NCI-H774 (cell line): ENCODE measurements at regions not wholly inside any gene's neighbourhood (a gene's known extent, or its start where the extent isn't known, plus 50 kb on each side); places are given as distances from the start of the nearest gene placed in this dataset.
A peak's percentile ranks its signal among the peaks of the same experiment; 100 is the strongest.
"Not testable (repeated sequence)": the region's sequence is repeated elsewhere in the genome, so short reads cannot be mapped to it uniquely, and the experiment has no call there.

Source experiments
- DNase-seq: peaks from one replicate; lab custom pipeline; 2025; lab: John Stamatoyannopoulos, UW

DNA sequence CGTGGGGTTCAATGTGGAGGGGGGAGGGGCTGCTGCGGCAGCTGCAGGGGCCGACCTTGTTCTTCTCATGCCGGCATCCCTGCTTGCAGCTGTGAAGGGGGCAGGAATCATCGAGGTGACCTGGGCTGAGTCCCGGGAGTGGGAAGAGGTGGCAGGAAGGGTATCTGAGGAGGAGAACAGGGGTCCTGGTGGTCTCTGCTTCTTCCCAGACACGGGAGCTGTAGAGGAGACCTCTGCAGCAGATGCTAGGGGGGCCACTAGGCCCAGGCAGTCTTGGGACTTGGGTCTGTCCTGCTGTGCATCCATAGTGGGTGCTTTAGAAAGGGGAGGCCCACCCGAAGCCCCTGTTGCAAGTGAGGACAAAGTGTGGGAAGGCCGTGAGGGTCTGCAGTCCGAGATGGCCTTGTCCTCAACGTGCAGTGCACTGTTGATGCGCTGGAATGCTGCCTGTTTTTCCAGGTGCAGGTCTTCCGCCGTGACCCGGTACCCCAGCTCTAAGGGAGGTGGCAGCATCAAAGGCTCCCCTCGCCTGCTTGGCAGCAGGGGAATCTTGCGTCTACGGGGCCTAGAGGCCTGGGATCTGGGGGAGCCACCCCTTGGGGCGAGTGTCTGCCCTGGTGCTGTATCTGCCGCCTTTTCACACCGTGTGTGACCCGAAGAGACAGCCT, 1370.0 kb downstream of the CDH12 start:
- DNase-seq, result not testable (repeated sequence)

DNA sequence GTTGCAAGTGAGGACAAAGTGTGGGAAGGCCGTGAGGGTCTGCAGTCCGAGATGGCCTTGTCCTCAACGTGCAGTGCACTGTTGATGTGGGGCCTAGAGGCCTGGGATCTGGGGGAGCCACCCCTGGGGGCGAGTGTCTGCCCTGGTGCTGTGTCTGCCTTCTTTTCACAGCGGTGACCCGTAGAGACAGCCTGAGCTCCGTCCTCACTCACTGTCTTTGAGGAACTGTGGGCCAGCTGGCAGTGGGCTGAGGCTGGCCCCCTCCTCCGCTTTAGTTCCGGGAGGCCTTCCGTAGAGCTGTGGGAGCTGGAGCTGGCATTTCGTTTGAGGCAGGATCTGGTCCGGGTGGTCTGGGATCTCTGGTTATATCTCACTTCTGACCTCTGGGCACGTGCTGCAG, 1370.6 kb downstream of the CDH12 start:
- DNase-seq, result not testable (repeated sequence)

DNA sequence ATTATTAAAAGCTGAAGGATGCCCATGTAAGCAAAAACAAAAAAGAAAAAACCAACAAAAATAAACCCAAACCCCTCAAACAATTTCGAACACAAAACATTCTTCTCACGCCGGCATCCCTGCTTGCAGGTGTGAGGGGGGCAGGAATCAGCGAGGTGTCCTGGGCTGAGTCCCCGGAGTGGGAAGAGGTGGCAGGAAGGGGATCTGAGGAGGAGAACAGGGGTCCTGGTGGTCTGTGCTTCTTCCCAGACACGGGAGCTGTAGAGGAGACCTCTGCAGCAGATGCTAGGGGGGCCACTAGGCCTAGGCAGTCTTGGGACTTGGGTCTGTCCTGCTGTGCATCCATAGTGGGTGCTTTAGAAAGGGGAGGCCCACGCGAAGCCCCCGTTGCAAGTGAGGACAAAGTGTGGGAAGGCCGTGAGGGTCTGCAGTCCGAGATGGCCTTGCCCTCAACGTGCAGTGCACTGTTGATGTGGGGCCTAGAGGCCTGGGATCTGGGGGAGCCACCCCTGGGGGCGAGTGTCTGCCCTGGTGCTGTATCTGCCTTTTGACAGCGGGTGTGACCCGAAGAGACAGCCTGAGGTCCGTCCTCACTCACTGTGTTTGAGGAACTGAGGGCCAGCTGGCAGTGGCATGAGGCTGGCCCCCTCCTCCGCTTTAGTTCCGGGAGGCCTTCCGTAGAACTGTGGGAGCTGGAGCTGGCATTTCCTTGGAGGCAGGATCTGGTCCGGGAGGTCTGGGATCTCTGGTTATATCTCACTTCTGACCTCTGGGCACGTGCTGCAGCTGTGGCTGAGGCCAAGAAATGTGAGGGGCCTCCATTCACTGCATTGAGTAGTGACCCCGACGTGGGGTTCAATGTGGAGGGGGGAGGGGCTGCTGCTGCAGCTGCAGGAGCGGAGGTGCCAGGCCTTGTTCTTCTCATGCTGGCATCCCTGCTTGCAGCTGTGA, 1371.5 kb downstream of the CDH12 start:
- DNase-seq, result not testable (repeated sequence)

DNA sequence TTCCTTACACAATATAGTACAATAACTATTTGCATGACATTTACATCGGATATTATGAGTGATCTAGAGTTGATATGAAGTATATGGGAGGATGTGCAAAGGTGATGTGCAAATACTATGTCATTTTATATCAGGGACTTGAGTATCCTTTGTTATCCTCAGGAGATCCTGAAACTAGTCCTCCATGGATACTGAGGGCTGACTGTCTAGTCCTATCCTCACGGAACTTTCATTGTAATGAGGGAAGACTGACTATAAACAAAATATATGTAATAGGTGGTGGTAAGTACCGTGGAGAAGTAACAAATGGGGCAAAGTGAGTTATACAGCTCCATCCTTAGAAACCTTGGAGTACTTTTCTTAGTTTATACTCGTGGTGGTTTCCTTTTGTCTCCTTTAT, 1373.1 kb downstream of the CDH12 start:
- not testable (repeated sequence) for DNase-seq

DNA sequence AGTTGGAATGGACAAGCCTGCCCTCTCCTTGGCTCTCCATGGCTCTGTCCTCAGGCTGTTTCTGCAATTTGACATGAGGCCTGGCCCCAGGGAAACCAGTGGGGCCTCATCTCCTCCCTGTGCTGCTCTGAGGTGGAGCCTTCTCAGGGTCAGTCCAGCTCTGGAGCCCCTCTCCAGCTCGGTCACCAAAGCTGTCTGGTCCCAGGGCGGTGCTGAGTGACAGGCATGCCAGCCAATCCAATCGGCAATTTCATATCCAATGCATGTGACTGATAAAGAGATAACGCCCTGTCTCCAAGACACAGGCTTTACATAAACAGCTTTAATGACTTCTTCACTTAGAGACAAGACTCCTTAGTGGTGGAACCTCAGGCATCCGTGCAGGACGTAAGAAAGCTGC, 1379.2 kb downstream of the CDH12 start:
- not testable (repeated sequence) for DNase-seq

DNA sequence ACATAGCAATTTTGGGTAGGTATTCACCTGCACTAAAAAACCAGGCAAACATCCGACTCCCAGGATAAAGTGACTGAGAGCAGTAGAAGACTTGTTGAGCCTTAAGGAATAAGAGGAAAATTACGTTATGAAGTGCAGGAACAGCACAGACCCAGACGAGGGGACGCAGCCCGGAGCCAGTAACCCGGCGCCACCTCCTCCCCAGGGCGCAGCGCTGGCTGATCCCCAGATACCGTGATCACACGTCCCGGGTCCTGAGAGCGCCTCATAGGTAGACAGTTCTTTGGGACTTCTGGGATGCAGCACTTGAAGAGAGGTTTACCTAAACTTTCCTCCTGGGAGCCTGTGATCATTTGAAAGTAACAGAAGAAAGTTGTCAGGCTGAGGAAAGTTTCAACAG, 1379.7 kb downstream of the CDH12 start:
- not testable (repeated sequence) for DNase-seq

DNA sequence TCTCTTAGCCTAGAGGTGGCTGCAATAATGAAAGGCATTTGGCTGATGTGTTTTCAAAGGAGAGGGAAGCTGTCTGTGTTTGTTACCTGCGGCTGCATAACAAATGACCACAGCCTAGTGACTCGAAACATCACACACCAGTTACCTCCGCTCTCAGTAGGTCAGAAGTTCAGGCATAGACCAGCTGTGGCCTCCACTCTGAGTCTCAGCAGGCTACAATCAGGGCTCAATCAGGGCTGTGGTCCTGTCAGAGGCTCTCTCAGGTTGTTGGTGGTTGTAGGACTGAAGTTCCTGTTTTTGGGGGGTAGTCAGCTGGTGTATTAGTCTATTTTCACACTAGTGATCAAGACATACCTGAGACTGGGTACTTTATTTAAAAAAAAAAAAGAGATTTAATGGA, 1381.5 kb downstream of the CDH12 start:
- DNase-seq, result not testable (repeated sequence)

DNA sequence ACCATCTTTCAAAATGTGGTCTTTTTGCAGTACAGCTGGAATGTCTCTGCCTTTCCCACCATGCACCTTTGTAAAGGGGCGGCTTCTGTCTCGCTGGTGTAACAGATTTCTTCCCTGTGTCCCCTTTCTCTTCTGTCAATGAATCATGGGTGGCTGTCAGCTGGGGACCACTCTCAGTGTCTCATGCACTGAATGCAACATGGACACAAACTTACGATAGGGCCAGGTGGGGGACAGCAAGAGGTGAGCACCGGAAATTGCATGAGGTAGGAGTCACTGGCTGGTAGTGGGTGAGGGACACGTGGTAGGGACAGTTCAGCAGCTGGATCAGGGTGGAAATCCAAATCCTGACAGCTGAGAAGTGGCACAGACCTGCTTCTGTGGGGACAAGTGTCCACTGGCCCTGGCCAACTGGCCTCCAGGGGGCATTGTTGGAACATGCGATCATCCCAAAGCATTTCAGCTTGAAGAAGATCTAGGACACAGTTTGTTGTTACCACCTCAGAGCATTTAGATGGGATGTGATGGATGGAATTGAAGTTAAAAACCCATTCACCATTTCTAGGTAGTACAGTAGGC, 1383.5 kb downstream of the CDH12 start:
- peak; percentile 27 for DNase-seq

DNA sequence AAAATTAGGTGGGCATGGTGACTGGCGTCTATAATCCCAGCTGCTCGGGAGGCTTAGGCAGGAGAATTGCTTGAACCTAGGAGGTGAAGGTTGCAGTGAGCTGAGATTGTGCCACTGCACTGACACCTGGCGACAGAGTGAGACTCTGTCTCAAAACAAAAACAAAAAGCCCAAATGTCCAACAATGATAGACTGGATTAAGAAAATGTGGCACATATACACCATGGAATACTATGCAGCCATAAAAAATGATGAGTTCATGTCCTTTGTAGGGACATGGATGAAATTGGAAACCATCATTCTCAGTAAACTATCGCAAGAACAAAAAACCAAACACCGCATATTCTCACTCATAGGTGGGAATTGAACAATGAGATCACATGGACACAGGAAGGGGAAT, 1385.6 kb downstream of the CDH12 start:
- DNase-seq, result not testable (repeated sequence)

DNA sequence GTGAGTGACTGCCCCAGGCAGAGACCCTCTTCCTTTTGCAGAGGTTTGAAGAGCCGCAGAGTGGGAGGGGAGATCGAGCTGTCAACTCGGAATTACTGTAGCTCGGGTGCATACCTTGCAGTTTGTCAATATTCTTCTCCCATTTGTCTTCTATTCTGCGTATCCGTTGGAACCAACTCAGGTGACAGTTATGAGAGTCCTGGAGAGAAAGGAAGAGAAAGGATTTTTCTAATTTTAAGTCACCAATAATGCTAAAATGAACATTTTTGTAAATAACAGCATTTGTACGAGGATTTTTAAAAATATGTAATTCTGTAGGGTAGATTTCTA, 1393.4 kb downstream of the CDH12 start:
- DNase-seq, result not testable (repeated sequence)

DNA sequence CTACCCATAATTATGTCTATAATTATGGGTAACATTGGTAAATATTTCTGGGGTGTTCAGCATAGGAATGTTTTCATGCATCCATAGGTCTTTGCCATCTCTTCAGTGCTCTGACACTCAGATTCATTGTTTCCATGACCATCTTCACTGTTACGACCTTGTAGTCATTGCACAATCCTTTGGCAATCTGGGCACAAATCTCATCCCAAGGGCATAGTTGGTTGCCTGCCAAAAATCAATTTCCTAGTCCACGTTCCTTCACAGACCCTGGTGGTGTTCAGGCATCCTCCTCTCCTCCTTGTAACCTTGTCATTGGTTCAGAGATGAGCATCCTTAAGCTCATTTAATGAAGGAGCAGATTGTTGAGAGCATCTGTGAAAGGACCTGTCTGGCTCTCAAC, 1400.7 kb downstream of the CDH12 start:
- no peak for DNase-seq

DNA sequence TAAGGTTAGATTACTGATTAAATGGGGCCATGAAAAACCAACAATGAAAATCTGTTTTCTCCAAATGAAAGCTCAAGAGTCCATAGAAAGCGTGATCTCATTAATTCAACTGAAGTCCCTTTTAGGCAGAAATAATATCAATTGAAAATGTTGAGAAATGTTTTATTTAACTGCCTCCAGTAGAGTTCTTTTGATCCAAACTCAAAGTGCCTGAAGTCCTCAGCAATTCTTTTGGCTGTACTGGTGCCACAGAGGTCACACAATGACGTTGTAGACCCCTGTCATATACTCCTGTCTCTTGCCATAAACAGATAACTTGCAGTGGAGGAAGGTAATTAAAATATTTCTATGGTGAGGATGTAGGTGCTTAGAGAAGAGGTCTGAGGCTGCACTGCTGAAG, 1420.5 kb downstream of the CDH12 start:
- DNase-seq, result no peak

DNA sequence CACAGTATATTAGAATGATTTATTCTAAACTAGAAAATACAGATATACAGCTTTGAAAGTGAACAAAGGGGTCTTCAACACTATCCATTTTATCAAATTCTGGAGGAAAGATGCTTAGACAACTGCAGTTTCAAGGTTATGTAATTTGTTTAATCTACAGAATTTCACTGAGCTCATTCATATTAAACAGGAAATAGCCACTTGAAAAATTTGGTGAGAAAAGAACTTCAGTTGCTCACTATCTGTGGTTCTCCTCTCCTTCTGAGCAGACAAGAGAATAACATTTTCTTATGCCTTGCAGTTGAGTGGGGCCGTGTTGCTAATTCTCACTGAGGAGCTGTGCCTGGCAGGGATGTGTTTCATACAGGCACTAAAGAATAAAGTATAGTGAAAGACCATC, 1428.2 kb downstream of the CDH12 start:
- DNase-seq, result no peak

DNA sequence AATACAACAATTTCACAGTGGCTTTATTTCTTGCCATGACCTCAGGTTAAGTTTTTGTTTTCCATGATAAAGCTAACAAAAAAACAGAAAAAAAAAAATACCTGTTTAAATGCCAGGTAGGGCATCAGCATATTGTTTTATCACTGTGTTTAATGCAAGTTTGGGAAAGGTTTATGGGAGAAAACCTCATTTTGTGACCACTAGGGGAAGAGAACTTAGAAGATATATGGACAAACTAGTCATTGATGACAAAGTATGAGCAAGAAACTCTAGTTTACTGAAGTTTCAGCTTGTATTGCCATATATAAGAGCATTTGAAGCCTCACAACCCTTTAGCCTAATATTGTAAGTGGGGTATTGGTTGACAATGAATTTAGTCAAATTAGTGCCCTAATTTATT, 1431.4 kb upstream of the CDH18 start:
- DNase-seq, result no peak

DNA sequence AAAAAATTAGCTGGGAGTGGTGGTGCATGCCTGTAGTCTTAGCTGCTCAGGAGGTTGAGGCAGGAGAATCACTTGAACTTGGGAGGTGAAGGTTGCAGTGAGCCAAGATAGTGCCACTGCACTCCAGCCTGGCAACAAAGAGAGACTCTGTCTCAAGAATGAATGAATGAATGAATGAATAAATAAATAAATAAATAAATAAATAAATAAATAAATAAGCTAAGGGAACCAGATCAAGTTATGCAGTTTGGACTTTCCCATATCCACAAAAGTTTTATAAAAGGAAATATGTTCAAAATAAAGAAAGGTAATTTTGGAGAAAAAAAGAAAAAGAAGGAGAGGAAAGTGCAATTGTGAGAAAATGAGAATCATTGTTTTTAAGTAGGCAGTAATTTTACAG, 1414.1 kb upstream of the CDH18 start:
- DNase-seq, result not testable (repeated sequence)

DNA sequence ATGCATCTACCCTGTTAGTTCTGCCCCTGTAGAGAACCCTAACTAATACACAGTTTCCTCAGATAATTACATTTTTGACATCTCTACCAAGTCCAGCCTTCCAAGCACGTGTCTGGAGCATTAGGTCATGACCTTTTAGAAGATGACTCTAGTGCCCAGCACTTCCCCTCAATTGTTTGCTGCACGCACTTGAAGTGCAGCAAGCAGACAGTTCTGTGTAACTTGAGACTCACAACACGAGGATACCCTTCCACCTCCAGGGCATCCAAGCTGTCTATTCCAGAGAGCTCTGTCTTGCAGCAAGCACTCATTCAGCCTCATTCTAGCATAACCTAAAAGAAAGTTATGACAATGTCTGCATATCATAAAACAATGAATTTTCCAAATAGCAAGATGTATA, 1410.5 kb upstream of the CDH18 start:
- DNase-seq, result no peak

DNA sequence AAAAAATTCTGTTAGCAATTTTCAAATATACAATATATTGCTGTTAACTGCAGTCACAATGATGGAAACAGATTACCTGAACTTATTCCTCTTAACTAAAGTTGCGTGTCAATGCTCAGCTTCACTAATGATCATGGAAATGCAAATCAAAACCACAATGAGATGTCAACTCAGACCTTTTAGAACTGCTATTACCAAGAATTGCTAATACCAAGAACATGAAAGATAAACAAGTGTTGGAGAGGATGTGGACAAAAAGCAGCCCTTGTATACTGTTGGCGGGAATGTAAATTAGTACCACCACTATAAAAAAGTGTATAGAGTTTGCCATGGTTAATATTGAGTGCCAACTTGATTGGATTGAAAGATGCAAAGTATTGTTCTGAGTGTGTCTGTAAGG, 1409.7 kb upstream of the CDH18 start:
- DNase-seq, result no peak

DNA sequence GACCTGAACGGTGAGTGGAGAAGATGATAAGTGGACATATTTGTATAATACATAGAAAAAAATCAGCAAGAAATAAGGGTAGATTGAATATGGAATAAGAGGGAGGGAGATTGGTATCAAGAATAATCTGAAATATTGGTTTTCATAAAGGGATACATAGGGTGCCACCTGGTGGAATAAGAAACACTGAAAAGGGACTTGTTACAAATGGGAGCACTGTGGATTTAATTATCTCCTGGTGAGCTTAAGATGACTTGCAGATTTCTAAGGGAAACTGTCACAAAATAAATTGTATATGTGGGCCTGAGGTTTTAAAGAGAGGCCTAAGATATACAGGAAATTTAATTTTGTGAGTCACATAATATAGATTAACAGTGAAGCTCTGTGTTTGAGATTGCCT, 1403.5 kb upstream of the CDH18 start:
- DNase-seq, result no peak

DNA sequence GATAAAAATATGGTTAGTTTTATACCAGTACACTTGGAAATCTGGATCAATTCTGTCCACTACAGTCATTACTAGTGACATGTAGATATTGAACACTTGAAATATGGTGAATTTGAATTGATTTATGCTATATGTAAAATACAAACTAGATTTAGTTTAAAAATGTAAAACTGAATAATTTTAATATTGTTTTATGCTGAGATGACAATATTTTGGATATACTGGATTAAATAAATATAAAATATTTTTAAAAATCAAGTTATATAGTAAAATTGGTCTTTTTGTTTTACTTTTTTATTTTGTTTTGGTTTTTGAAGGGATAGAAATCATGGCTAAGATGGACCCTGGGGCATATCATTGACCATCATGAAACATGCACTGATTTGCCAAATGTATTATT, 1372.8 kb upstream of the CDH18 start:
- DNase-seq, result not testable (repeated sequence)

DNA sequence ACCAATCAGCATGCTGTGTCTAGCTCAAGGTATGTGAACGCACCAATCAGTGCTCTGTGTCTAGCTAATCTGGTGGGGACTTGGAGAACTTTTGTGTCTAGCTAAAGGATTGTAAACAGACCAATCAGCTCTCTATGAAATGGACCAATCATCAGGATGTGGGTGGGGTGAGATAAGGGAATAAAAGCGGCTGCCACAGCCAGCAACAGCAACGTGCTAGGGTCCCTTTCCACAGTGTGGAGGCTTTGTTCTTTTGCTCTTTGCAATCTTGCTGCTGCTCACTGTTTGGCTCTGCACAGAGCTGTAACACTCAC, 1353.9 kb upstream of the CDH18 start:
- DNase-seq, result not testable (repeated sequence)

DNA sequence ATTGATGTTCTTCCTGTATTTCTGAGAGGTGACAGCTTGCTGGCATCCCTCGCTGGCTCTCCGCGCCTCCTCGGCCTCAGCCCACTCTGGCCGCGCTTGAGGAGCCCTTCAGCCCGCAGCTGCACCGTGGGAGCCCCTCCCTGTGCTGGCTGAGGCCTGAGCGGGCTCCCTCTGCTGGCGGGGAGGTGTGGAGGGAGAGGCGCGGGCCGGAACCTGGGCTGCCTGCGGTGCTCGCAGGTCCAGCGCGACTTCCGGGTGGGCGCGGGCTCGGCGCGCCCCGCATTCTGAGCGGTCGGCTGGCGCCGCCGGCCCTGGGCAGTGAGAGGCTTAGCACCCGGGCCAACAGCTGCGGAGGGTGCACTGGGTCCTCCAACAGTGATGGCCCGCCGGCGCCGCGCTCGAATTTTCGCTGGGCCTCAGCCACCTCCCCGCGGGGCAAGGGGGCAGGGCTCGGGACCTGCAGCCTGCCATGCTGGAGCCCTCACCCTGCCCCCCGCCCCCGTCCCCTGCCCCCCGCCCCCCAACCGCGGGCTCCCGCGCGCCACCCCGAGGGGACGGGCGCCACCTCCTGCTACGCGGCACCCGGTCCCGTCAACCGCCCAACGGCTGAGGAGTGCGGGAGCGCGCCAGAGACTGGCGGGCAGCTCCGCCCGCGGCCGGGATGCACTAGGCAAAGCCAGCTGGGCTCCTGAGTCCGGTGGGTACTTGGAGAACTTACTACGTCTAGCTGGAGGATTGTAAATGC, 1353.4 kb upstream of the CDH18 start:
- DNase-seq, result not testable (repeated sequence)

DNA sequence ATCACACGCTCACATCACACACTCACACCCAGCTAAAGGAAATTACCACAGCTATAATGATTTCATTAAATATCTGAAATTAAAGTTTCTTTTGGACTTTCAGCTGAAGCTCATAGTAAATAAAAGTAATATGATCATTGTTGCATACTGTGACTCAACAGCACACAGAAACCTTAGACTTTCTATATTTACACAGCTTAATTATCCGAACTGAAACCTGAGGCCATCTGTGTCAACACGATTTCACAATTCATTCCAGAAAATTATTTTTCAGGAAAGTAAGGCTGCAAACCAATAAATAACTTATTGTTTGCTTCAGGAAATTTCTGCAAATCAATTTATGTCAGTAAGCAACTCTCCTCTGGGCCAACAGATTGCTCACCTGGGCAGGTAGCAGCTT, 1352.2 kb upstream of the CDH18 start:
- not testable (repeated sequence) for DNase-seq
